Neural progenitor cell (in vitro differentiated cells): ENCODE measurements at regions not wholly inside any gene's neighbourhood (a gene's known extent, or its start where the extent isn't known, plus 50 kb on each side); places are given as distances from the start of the nearest gene placed in this dataset.

ENCODE experiments used
- EZH2 ChIP-seq: fragments of 200-600 bp; sonication (generic); IDR thresholded peaks from 2 replicates; pipeline ENCODE4 v1.6.1; 2017; ENCODE audit warnings: antibody characterized with exemption, mild to moderate bottlenecking, moderate library complexity
- EZH2phosphoT487 ChIP-seq: fragments of 200-600 bp; sonication (generic); IDR thresholded peaks from 2 replicates; pipeline ENCODE4 v1.6.1; 2017; ENCODE audit warnings: antibody characterized with exemption
- TF ChIP-seq, protein P1 (sequence below): fragments of 200-600 bp; sonication (generic); IDR thresholded peaks from 2 replicates; pipeline ENCODE4 v1.5.1; 2017; ENCODE audit warnings: antibody characterized with exemption, mild to moderate bottlenecking

DNA sequence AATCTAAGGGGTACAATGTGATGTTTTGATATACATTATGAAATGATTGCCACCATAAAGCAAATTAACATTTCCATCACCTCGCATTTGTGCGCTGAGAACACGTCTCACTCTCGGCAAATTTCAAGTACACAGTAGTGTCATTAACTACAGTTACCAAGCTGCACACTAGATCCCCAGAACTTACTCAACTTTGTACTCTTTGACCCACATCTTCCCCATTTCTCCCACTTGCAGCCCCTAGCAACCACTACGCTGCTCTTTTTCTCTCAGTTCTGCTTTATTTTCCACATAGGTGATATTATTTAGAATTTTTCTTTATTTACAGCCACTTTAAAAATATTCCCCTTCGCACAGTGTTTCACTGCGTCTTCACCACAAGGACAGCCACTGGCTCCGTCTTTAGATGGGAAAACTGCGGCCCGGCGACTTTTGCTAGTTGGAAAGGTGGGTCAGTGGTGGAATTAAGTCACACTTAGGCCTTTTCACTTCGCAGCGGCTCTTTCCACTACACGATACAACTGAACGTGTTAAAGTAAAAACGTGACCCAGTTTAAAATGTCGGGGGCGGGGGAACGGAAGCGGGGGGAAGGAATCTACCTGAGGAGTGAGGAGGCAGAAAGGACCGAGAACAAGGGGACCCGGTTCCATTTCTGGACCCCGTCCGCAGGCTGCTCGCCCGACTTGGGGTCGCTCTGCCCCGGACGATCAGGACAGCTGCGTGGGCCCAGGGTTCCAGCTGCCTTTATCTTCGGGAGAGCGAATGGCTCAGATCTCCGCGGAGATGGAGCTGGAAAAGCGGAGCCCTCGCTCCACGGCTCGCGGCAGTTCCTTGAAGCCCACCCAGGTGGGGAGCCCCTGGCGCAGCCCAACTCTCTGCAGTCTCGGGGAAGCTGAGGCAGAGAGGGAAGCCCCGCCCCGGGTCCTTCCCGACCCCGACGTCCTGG lies 486.1 kb downstream of the UQCRFS1 start:
- TF ChIP-seq, protein P1, sequence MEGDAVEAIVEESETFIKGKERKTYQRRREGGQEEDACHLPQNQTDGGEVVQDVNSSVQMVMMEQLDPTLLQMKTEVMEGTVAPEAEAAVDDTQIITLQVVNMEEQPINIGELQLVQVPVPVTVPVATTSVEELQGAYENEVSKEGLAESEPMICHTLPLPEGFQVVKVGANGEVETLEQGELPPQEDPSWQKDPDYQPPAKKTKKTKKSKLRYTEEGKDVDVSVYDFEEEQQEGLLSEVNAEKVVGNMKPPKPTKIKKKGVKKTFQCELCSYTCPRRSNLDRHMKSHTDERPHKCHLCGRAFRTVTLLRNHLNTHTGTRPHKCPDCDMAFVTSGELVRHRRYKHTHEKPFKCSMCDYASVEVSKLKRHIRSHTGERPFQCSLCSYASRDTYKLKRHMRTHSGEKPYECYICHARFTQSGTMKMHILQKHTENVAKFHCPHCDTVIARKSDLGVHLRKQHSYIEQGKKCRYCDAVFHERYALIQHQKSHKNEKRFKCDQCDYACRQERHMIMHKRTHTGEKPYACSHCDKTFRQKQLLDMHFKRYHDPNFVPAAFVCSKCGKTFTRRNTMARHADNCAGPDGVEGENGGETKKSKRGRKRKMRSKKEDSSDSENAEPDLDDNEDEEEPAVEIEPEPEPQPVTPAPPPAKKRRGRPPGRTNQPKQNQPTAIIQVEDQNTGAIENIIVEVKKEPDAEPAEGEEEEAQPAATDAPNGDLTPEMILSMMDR, result no peak
- TF ChIP-seq EZH2, result no peak
- no peak for TF ChIP-seq EZH2phosphoT487
